Rectal smooth muscle tissue (tissue), 1 donor: ENCODE measurements at regions not wholly inside any gene's neighbourhood (a gene's known extent, or its start where the extent isn't known, plus 50 kb on each side); places are given as distances from the start of the nearest gene placed in this dataset.

Experiments used
- H3K27ac ChIP-seq: one replicate; pipeline ENCODE4 v1.7.0; 2013; ENCODE audit warnings: low read depth, low read length, inconsistent platforms
- H3K27me3 ChIP-seq: one replicate; pipeline ENCODE4 v1.7.0; 2013; ENCODE audit warnings: low read length; ENCODE audit not compliant: control insufficient read depth, insufficient read depth
- H3K36me3 ChIP-seq: one replicate; pipeline ENCODE4 v1.7.0; 2013; ENCODE audit warnings: low read length; ENCODE audit not compliant: control insufficient read depth, insufficient read depth
- H3K4me1 ChIP-seq: one replicate; pipeline ENCODE4 v1.7.0; 2013; ENCODE audit warnings: low read length; ENCODE audit not compliant: control insufficient read depth, insufficient read depth
- H3K4me3 ChIP-seq: one replicate; pipeline ENCODE4 v1.7.0; 2013; ENCODE audit warnings: low read length
- H3K9ac ChIP-seq: one replicate; pipeline ENCODE4 v1.7.0; 2013; ENCODE audit warnings: low read length

GRCh38 chr15:91517491-91518200 lies 335.9 kb upstream of the SLCO3A1 start:
- Histone ChIP-seq H3K4me1 (no peaks in the 10 kb centered on the region), H3K9ac (no peak overlapping the region), H3K36me3 (no peaks in the 10 kb centered on the region), H3K4me3 (no peak overlapping the region), H3K27me3 (no peaks in the 10 kb centered on the region), H3K27ac (no peak overlapping the region)

- H3K27ac ChIP-seq = no peak overlapping the region
- H3K4me3 ChIP-seq = no peak overlapping the region
- no peaks in the 10 kb centered on the region for H3K4me1 ChIP-seq
- no peaks in the 10 kb centered on the region for H3K27me3 ChIP-seq
- no peaks in the 10 kb centered on the region for H3K36me3 ChIP-seq
- no peak overlapping the region for H3K9ac ChIP-seq
Observed at GRCh38 chr15:91520850-91521249, 332.7 kb upstream of the SLCO3A1 start.

- H3K27ac ChIP-seq = no peak overlapping the region
- no peak overlapping the region for H3K4me3 ChIP-seq
- no peak overlapping the region for H3K9ac ChIP-seq
- no peaks in the 10 kb centered on the region for H3K36me3 ChIP-seq
- H3K4me1 ChIP-seq = no peaks in the 10 kb centered on the region
- H3K27me3 ChIP-seq = no peaks in the 10 kb centered on the region
Observed at GRCh38 chr15:91521548-91521947, 332.0 kb upstream of the SLCO3A1 start.

- Histone ChIP-seq H3K9ac (no peak overlapping the region), H3K27me3 (no peaks in the 10 kb centered on the region), H3K36me3 (no peaks in the 10 kb centered on the region), H3K4me1 (no peaks in the 10 kb centered on the region), H3K27ac (no peak overlapping the region), H3K4me3 (no peak overlapping the region)
Observed at GRCh38 chr15:91521996-91522395, 331.5 kb upstream of the SLCO3A1 start.

- no peak overlapping the region for H3K4me3 ChIP-seq
- H3K27ac ChIP-seq = no peak overlapping the region
- no peaks in the 10 kb centered on the region for H3K27me3 ChIP-seq
- no peaks in the 10 kb centered on the region for H3K4me1 ChIP-seq
- no peaks in the 10 kb centered on the region for H3K36me3 ChIP-seq
- no peak overlapping the region for H3K9ac ChIP-seq
Observed at GRCh38 chr15:91522605-91523332, 330.7 kb upstream of the SLCO3A1 start.

- Histone ChIP-seq H3K9ac (no peak overlapping the region), H3K27me3 (no peaks in the 10 kb centered on the region), H3K4me1 (no peaks in the 10 kb centered on the region), H3K27ac (no peak overlapping the region), H3K4me3 (no peak overlapping the region), H3K36me3 (no peaks in the 10 kb centered on the region)
Observed at GRCh38 chr15:91523596-91523995, 329.9 kb upstream of the SLCO3A1 start.

GRCh38 chr15:91524534-91524933 lies 329.0 kb upstream of the SLCO3A1 start:
- Histone ChIP-seq H3K27me3 (no peaks in the 10 kb centered on the region), H3K4me3 (no peak overlapping the region), H3K9ac (no peak overlapping the region), H3K36me3 (no peaks in the 10 kb centered on the region), H3K4me1 (no peaks in the 10 kb centered on the region), H3K27ac (no peak overlapping the region)

- no peaks in the 10 kb centered on the region for H3K4me1 ChIP-seq
- H3K9ac ChIP-seq = no peak overlapping the region
- no peaks in the 10 kb centered on the region for H3K36me3 ChIP-seq
- H3K27ac ChIP-seq = no peak overlapping the region
- H3K27me3 ChIP-seq = no peaks in the 10 kb centered on the region
- H3K4me3 ChIP-seq = no peak overlapping the region
Observed at GRCh38 chr15:91525751-91526150, 327.8 kb upstream of the SLCO3A1 start.

GRCh38 chr15:91526424-91526823 lies 327.1 kb upstream of the SLCO3A1 start:
- no peak overlapping the region for H3K9ac ChIP-seq
- no peaks in the 10 kb centered on the region for H3K27me3 ChIP-seq
- H3K4me3 ChIP-seq = no peak overlapping the region
- no peaks in the 10 kb centered on the region for H3K36me3 ChIP-seq
- H3K4me1 ChIP-seq = no peaks in the 10 kb centered on the region
- H3K27ac ChIP-seq = no peak overlapping the region

GRCh38 chr15:91528801-91529200 lies 324.7 kb upstream of the SLCO3A1 start:
- Histone ChIP-seq H3K27me3 (no peaks in the 10 kb centered on the region), H3K27ac (no peak overlapping the region), H3K4me3 (no peak overlapping the region), H3K36me3 (no peaks in the 10 kb centered on the region), H3K4me1 (no peaks in the 10 kb centered on the region), H3K9ac (no peak overlapping the region)

- Histone ChIP-seq H3K27me3 (no peaks in the 10 kb centered on the region), H3K4me3 (no peak overlapping the region), H3K27ac (no peak overlapping the region), H3K36me3 (no peaks in the 10 kb centered on the region), H3K9ac (no peak overlapping the region), H3K4me1 (no peaks in the 10 kb centered on the region)
Observed at GRCh38 chr15:91529534-91529933, 324.0 kb upstream of the SLCO3A1 start.

GRCh38 chr15:91530279-91530678 lies 323.2 kb upstream of the SLCO3A1 start:
- no peaks in the 10 kb centered on the region for H3K27me3 ChIP-seq
- H3K36me3 ChIP-seq = no peaks in the 10 kb centered on the region
- H3K4me1 ChIP-seq = no peaks in the 10 kb centered on the region
- no peak overlapping the region for H3K9ac ChIP-seq
- no peak overlapping the region for H3K4me3 ChIP-seq
- no peak overlapping the region for H3K27ac ChIP-seq
